IgD-negative memory B cell (primary cell): ENCODE measurements at regions not wholly inside any gene's neighbourhood (a gene's known extent, or its start where the extent isn't known, plus 50 kb on each side); places are given as distances from the start of the nearest gene placed in this dataset.

Source experiments
- H3K27ac Mint-ChIP-seq, 3 donors: one replicate each; pipeline ENCODE4 v1.8.0; 2020 to 2022; ENCODE audit warnings: mild to moderate bottlenecking in 3 of 3, mixed read lengths in 3 of 3, moderate library complexity in 1 of 3
- H3K27me3 Mint-ChIP-seq: one replicate; pipeline ENCODE4 v1.8.0; 2021; ENCODE audit warnings: mixed read lengths
- H3K36me3 Mint-ChIP-seq: one replicate; pipeline ENCODE4 v1.8.0; 2020; ENCODE audit warnings: mild to moderate bottlenecking, mixed read lengths
- H3K4me1 Mint-ChIP-seq, 3 donors: one replicate each; pipeline ENCODE4 v1.8.0; 2020 to 2022; ENCODE audit warnings: mixed read lengths in 3 of 3, mild to moderate bottlenecking in 1 of 3
- H3K4me3 Mint-ChIP-seq, 4 donors: one replicate each; pipeline ENCODE4 v1.8.0; 2020 to 2022; ENCODE audit warnings: mild to moderate bottlenecking in 4 of 4, mixed read lengths in 4 of 4, moderate library complexity in 3 of 4
- H3K9me3 Mint-ChIP-seq, 3 donors: one replicate each; pipeline ENCODE4 v1.8.0; 2020 to 2021; ENCODE audit warnings: mixed read lengths in 3 of 3, mild to moderate bottlenecking in 1 of 3

GRCh38 chr1:166343276-166343675 is 176.5 kb upstream of the FAM78B start:
- H3K27me3 Mint-ChIP-seq, result peaks cover 2% of the 10 kb centered on the region
- no peak overlapping the region for H3K4me3 Mint-ChIP-seq
- no peaks in the 10 kb centered on the region for H3K4me1 Mint-ChIP-seq
- peaks cover 2% of the 10 kb centered on the region for H3K36me3 Mint-ChIP-seq
- H3K27ac Mint-ChIP-seq, result no peak overlapping the region
- peaks cover 3 to 8% (median 6%) of the 10 kb centered on the region in 3 donors for H3K9me3 Mint-ChIP-seq

DNA sequence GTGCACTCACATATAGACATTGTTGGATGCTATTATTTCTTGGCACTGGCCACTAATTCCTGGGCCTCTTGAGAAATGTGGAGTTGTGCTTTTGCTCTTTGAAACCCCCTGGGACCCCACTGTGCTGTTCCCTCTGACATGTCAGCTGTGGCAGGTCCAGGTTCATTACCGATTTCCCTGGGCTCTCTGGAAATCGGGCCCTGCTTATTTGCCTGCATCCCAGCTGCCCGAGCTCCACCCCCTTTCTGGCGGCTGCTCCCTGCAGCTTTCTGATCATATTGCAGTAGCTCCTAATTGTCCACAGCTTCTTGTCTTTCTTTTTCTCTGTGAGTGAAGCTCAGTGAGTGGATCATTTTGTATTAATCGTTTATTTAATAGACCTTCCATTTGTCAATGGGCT is 183.7 kb upstream of the FAM78B start:
- Mint-ChIP-seq H3K27me3 (no peaks in the 10 kb centered on the region), H3K36me3 (no peaks in the 10 kb centered on the region), H3K27ac (no peak overlapping the region), H3K4me3 (no peak overlapping the region), H3K9me3 (peaks cover 3 to 8% (median 6%) of the 10 kb centered on the region in 3 donors), H3K4me1 (no peaks in the 10 kb centered on the region)

DNA sequence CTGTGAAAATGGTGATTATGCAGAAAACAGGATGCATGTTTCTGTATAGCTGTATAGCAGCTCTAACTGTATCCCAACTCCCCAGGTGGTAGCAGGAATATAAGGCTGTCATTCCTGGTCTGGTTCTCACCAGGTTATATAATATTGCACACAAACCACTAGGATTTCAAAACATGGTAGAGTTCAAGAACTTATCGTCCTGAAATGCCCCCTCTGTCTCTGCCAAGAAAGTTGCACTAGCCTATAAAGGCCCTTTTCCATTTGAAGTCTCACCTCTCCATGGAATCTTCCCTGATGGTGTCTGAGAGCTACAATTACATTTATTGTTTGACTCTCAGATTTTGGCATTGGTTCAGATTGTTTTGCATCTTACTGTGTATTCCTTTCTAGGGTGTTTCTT is 184.9 kb upstream of the FAM78B start:
- peaks cover 2 to 6% (median 6%) of the 10 kb centered on the region in 3 donors for H3K9me3 Mint-ChIP-seq
- no peaks in the 10 kb centered on the region for H3K4me1 Mint-ChIP-seq
- H3K36me3 Mint-ChIP-seq, result no peaks in the 10 kb centered on the region
- H3K27me3 Mint-ChIP-seq, result no peaks in the 10 kb centered on the region
- H3K4me3 Mint-ChIP-seq, result no peak overlapping the region
- no peak overlapping the region for H3K27ac Mint-ChIP-seq

DNA sequence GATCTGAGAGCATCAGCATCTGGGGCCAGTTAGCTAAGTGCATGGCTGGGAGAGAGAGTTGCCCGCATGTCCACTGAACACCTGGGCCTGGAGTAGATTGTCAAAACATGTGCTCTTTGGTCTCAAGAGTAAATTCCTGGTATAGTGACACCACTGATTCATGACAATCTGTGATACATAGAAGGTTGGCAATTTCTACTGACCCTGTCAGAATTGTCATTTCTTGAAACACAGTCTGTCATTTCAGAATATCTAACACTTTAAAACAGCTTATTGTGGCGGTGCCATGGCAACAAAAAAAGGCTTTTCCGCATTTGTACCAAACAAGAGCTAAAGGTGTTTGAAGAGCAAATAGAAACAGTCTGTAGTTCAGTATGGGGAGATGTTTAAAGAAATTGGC is 186.4 kb upstream of the FAM78B start:
- Mint-ChIP-seq H3K4me3 (no peak overlapping the region), H3K4me1 (no peaks in the 10 kb centered on the region), H3K27me3 (no peaks in the 10 kb centered on the region), H3K9me3 (no peaks in the 10 kb centered on the region), H3K36me3 (no peaks in the 10 kb centered on the region), H3K27ac (no peak overlapping the region)

DNA sequence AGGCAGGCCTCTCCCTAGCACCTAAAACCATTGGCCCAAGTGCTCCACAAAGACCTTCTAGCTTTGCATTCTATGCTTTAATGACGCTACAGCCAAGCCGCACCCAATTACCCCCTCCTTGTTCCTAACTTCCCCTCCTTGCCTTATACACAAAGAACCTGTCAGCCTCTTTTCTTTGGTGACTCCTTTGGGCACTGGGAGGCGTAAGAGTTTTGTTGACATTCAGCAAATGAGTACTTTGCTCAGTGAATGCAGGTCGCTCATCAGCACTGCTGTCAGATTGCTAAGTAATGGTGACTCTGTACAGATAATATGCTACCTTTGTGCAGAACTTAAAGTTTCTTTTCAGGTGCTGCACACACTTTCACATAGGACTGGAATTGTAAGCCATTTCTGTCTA is 187.6 kb upstream of the FAM78B start:
- Mint-ChIP-seq H3K9me3 (peaks cover 0 to 3% (median 0%) of the 10 kb centered on the region in 3 donors), H3K27me3 (no peaks in the 10 kb centered on the region), H3K36me3 (no peaks in the 10 kb centered on the region), H3K4me3 (no peak overlapping the region), H3K27ac (no peak overlapping the region), H3K4me1 (no peaks in the 10 kb centered on the region)

DNA sequence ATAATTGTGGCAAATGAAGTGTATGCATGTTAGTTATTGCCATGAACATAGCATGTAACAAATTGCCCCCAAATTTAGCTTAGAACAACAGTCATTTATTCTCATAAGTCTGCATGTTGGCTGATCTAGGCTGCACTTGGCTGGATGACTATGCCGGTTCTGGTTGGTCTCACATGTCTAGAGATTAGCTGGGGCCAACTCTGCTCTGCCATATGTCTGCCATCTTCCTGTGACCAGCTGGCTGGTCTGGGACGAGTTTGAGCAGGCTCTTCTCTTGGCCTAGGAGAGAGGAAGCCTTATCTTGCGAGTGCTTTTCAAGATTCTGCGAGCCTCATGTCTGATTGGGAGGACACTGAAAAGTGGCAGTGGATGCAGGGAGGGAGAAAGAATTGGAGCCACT is 198.3 kb upstream of the FAM78B start:
- Mint-ChIP-seq H3K9me3 (peaks cover 0 to 6% (median 0%) of the 10 kb centered on the region in 3 donors), H3K36me3 (no peaks in the 10 kb centered on the region), H3K27me3 (no peaks in the 10 kb centered on the region), H3K27ac (no peak overlapping the region), H3K4me3 (no peak overlapping the region), H3K4me1 (no peaks in the 10 kb centered on the region)

GRCh38 chr1:166368030-166368429 is 201.2 kb upstream of the FAM78B start:
- H3K4me1 Mint-ChIP-seq, result no peaks in the 10 kb centered on the region
- H3K27me3 Mint-ChIP-seq, result peaks cover 2% of the 10 kb centered on the region
- no peak overlapping the region for H3K4me3 Mint-ChIP-seq
- H3K27ac Mint-ChIP-seq, result no peak overlapping the region
- peaks cover 0 to 8% (median 0%) of the 10 kb centered on the region in 3 donors for H3K9me3 Mint-ChIP-seq
- H3K36me3 Mint-ChIP-seq, result no peaks in the 10 kb centered on the region

DNA sequence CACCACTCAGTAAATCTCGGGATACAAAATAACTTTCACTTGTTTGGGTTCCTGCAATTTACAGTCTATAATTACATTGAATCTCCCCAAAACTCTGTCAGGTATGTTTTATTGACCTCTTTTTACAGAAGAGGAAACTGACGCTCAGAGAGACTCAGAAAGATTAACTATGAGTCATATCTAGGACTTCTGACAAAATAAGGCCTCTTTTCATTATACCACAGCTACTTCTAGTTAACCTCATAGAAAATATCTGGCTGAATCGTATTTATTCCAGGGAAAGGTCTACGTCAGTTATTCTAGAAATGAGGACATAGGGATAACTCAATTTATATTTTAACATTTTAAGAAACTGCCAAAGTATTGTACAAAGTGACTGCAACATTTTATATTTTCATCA is 211.1 kb upstream of the FAM78B start:
- Mint-ChIP-seq H3K4me3 (no peak overlapping the region), H3K27ac (no peak overlapping the region), H3K4me1 (no peaks in the 10 kb centered on the region), H3K36me3 (no peaks in the 10 kb centered on the region), H3K9me3 (peaks cover 0 to 1% (median 0%) of the 10 kb centered on the region in 3 donors), H3K27me3 (no peaks in the 10 kb centered on the region)

- H3K27ac Mint-ChIP-seq, result no peak overlapping the region
These were observed 212.0 kb upstream of the FAM78B start for GRCh38 chr1:166378805-166379204.

GRCh38 chr1:166379447-166379846 is 212.6 kb upstream of the FAM78B start:
- Mint-ChIP-seq H3K36me3 (no peaks in the 10 kb centered on the region), H3K4me3 (no peak overlapping the region), H3K9me3 (peaks cover 0 to 1% (median 0%) of the 10 kb centered on the region in 3 donors), H3K27ac (no peak overlapping the region), H3K4me1 (no peaks in the 10 kb centered on the region), H3K27me3 (peaks cover 2% of the 10 kb centered on the region)

More at GRCh38 chr1:166378805-166379204, 212.0 kb upstream of the FAM78B start:
- Mint-ChIP-seq H3K27me3 (peaks cover 2% of the 10 kb centered on the region), H3K4me3 (no peak overlapping the region), H3K4me1 (no peaks in the 10 kb centered on the region), H3K36me3 (no peaks in the 10 kb centered on the region), H3K9me3 (peaks cover 0 to 1% (median 0%) of the 10 kb centered on the region in 3 donors)

DNA sequence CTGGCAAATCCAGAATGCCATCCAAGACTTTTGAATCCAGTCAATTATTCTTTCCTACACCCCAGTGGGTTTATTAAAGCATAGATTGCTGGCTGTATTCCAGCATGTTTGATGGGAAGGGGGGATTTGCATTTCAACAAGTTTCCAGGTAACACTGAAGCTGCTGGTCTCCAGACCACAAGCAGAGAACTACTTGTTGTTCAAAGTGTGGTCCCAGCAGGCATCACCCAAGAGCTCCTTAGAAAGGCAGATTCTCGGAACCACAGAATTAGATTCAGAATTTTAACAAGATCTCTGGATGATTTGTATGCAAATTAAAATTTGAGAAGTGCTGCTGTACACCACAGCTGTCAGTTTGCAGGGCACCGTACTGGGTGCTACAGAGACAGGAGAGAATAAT is 216.3 kb upstream of the FAM78B start:
- H3K27ac Mint-ChIP-seq, result no peak overlapping the region
- H3K4me1 Mint-ChIP-seq, result no peaks in the 10 kb centered on the region
- no peak overlapping the region for H3K4me3 Mint-ChIP-seq
- H3K27me3 Mint-ChIP-seq, result peaks cover 5% of the 10 kb centered on the region
- H3K9me3 Mint-ChIP-seq, result no peaks in the 10 kb centered on the region
- no peaks in the 10 kb centered on the region for H3K36me3 Mint-ChIP-seq

DNA sequence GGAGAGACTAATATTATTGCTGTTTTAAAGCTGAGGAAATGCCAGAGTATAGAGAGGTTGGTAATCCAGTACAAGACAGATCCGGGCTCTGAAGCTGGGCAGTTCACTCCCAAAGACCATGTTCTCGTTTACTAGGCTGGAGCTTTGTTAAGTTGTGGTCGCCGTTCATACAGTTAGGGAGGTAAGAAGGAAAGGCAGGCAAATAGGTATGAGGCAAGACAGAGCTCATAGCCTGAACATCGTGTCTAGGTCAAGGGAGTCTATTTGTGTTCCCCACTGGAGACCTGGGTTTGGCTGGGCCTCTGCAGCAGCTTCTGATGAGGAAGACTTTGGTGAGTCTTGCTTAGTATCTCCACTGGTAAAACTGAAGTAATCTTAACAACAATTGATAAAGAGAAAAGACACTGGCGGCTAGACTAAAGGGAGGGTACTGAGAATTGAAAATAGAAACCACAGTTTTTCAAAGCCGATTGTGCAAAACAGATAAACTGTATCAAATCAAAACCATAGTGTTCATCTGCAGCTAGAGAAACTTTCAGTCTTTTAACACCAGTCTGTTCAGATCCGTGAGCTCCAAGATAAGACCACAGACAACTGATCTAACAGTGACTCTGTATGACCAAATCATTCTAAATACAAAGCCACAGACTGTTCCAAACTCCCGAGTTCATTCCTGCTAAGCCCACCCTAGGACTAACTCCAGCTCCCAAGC is 217.0 kb upstream of the FAM78B start:
- Mint-ChIP-seq H3K27ac (no peak overlapping the region), H3K36me3 (no peaks in the 10 kb centered on the region), H3K9me3 (no peaks in the 10 kb centered on the region), H3K27me3 (peaks cover 5% of the 10 kb centered on the region), H3K4me3 (no peak overlapping the region), H3K4me1 (no peaks in the 10 kb centered on the region)

- peaks cover 5% of the 10 kb centered on the region for H3K27me3 Mint-ChIP-seq
- no peaks in the 10 kb centered on the region for H3K9me3 Mint-ChIP-seq
- H3K4me3 Mint-ChIP-seq, result peak overlapping the region in 1 of 4 donors; percentile 61
These were observed 218.1 kb upstream of the FAM78B start for GRCh38 chr1:166384948-166385347.

DNA sequence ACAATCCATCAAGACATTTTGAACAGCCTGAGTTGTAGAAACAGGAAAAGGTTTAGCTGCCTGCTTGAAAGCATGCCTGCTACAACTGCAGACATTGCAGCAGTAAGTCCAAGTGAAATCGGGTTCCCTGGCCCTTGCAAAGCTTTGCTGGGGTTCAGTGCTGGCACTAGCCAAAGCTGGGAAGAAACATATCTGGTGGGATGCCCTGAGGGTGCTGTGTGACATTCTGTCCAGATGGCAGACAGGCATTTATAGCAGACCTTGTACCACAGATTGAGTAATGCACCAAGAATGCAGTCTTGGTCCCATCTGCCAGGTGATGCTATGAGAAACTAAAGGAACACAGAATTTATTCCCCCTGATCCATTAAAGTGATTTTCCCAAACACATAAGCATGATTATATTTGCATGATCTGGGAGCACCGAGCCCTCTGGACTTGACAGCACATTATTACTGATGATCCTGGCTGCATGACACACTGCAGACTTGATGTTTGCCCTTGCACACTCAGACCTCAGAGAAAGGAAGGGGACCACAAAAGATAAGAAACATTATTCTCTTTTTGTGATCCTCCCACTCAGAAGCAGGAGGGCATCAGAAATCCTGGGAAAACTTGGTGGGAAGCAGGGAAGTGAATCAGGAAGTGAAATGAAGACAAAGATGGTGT is 223.7 kb upstream of the FAM78B start:
- no peaks in the 10 kb centered on the region for H3K4me1 Mint-ChIP-seq
- no peaks in the 10 kb centered on the region for H3K36me3 Mint-ChIP-seq
- H3K9me3 Mint-ChIP-seq, result no peaks in the 10 kb centered on the region
- H3K27ac Mint-ChIP-seq, result no peak overlapping the region
- H3K4me3 Mint-ChIP-seq, result no peak overlapping the region
- peaks cover 3% of the 10 kb centered on the region for H3K27me3 Mint-ChIP-seq

More at GRCh38 chr1:166384948-166385347, 218.1 kb upstream of the FAM78B start:
- H3K36me3 Mint-ChIP-seq, result no peaks in the 10 kb centered on the region
- no peaks in the 10 kb centered on the region for H3K4me1 Mint-ChIP-seq
- H3K27ac Mint-ChIP-seq, result no peak overlapping the region

DNA sequence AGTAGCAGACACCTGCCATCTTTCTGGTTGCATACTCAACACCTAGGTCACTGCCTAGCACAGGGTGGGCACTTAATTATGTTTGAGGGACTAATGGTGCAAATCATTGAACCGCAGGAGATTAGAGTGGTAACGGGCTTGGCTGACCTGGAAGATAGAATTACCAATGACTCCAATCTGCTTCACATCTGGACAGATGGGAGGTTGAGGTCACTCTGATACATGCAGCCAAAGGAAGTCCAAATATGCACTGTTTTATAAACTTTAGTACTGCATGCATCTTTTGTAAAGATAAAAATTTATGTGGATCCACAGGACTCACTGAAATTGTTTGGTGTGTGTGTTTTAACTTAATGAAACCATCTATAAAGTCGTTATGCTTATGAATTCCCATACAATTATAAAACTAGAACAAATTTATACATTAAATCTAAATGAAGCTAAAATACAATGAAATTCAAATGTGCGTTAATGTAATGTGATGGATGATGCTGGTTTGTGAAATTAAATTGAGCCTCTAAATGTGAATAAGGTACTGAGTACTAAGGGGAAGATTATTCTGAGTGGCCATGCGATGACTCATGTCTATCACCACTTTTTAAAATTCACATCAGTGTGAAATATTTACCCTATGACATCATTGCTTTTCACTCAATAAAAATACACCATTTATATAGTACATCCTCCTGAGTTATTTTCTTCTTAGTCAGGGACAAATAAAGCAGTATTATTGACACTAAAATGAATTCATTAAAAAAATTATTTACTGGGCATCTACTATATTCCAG is 224.7 kb upstream of the FAM78B start:
- no peaks in the 10 kb centered on the region for H3K36me3 Mint-ChIP-seq
- no peaks in the 10 kb centered on the region for H3K9me3 Mint-ChIP-seq
- no peaks in the 10 kb centered on the region for H3K4me1 Mint-ChIP-seq
- H3K27ac Mint-ChIP-seq, result no peak overlapping the region
- H3K27me3 Mint-ChIP-seq, result peaks cover 3% of the 10 kb centered on the region
- H3K4me3 Mint-ChIP-seq, result no peak overlapping the region
